PFSK-1 (cell line): ENCODE measurements at regions not wholly inside any gene's neighbourhood (a gene's known extent, or its start where the extent isn't known, plus 50 kb on each side); places are given as distances from the start of the nearest gene placed in this dataset.

Experiments
- FOXP2 ChIP-seq: optimal IDR thresholded peaks from 2 replicates; pipeline ENCODE3; 2011; ENCODE audit warnings: borderline replicate concordance, control low read depth, inconsistent platforms; ENCODE audit not compliant: insufficient read depth; ENCODE audit errors: extremely low read length, extremely low read depth
- POLR2AphosphoS5 ChIP-seq: IDR thresholded peaks from 2 replicates; pipeline ENCODE4 v1.6.1; 2012; ENCODE audit warnings: low read depth, mild to moderate bottlenecking, control low read depth, low read length, moderate library complexity
- REST ChIP-seq, 2 experiments: IDR thresholded peaks; 2 replicates each; pipeline versions ENCODE4 v1.6.1 to v1.8.0; 2011 to 2012; ENCODE audit warnings: low read depth in 2 of 2, low read length in 2 of 2, control low read depth in 1 of 2, inconsistent platforms in 1 of 2, mild to moderate bottlenecking in 1 of 2, moderate library complexity in 1 of 2; ENCODE audit not compliant: insufficient read depth in 1 of 2
- SIN3A ChIP-seq: IDR thresholded peaks from 2 replicates; pipeline ENCODE4 v1.6.1; 2012; ENCODE audit warnings: mild to moderate bottlenecking, low read length, moderate library complexity, borderline replicate concordance; ENCODE audit not compliant: insufficient read depth
- TAF1 ChIP-seq: IDR thresholded peaks from 2 replicates; pipeline ENCODE4 v1.6.1; 2012; ENCODE audit warnings: low read length, control low read depth, borderline replicate concordance; ENCODE audit not compliant: insufficient read depth

- TF ChIP-seq FOXP2 = no peak
- no peak for TF ChIP-seq POLR2AphosphoS5
- TF ChIP-seq TAF1 = no peak
- TF ChIP-seq REST (IDR thresholded peaks at IDR 0.05; ENCODE audit: insufficient read depth in 1 of 2, low read depth in 2 of 2, low read length in 2 of 2) = no peak
- no peak for TF ChIP-seq SIN3A
Observed at GRCh38 chr22:47740109-47740805, 977.8 kb downstream of the TBC1D22A start.

- TF ChIP-seq TAF1 = no peak
Observed at GRCh38 chr22:47739291-47740015, 977.0 kb downstream of the TBC1D22A start.

DNA sequence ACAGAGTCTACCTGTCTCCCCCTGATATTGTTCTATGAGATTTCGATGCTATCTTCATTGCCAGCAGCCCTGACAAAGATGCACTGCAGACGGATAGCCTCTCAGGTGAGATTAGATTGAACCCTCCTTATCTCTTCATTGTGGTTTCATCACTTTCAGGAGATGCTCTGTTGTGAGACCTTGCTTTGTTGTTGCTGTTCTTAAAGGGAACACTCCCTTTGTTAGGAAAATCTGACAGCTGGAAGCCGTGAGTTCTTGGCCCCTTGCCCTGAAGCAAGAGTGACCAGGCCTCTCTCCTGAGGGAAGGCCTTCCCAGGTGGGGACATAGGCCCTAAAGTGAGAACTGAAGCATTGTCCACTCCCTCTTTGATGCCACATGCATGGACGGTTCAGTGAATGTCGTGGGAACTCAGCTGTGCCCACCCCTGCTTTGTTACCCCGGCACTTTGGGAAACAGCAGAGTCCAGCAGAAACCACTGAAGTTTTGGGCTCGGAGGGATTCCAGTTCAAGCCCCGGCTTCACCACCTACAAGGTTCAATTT, 976.1 kb downstream of the TBC1D22A start:
- no peak for TF ChIP-seq SIN3A
- no peak for TF ChIP-seq FOXP2
- no peak for TF ChIP-seq POLR2AphosphoS5
- no peak for TF ChIP-seq REST (IDR thresholded peaks at IDR 0.05; ENCODE audit: insufficient read depth in 1 of 2, low read depth in 2 of 2, low read length in 2 of 2)
- TF ChIP-seq TAF1 = no peak

- TF ChIP-seq REST (IDR thresholded peaks at IDR 0.05; ENCODE audit: insufficient read depth in 1 of 2, low read depth in 2 of 2, low read length in 2 of 2) = no peak
- TF ChIP-seq FOXP2 = no peak
- no peak for TF ChIP-seq TAF1
- no peak for TF ChIP-seq POLR2AphosphoS5
- no peak for TF ChIP-seq SIN3A
Observed at GRCh38 chr22:47736186-47737034, 974.0 kb downstream of the TBC1D22A start.

- TF ChIP-seq REST (IDR thresholded peaks at IDR 0.05; ENCODE audit: insufficient read depth in 1 of 2, low read depth in 2 of 2, low read length in 2 of 2) (no peak), FOXP2 (no peak), TAF1 (no peak), POLR2AphosphoS5 (no peak), SIN3A (no peak)
Observed at GRCh38 chr22:47734511-47734910, 972.1 kb downstream of the TBC1D22A start.
